Gastroesophageal sphincter (tissue), 3 donors: ENCODE measurements at regions not wholly inside any gene's neighbourhood (a gene's known extent, or its start where the extent isn't known, plus 50 kb on each side); places are given as distances from the start of the nearest gene placed in this dataset.

Experiments used
- CTCF ChIP-seq, 4 experiments: fragments of 200-600 bp in 2 of 4; fragments of 450-650 bp in 2 of 4; sonication (generic) in 1 of 4; IDR thresholded peaks; one replicate each; pipeline ENCODE4 v1.5.1; 2017 to 2019; ENCODE audit warnings: antibody characterized with exemption in 4 of 4, mild to moderate bottlenecking in 2 of 4, moderate library complexity in 2 of 4
- POLR2A ChIP-seq, 2 donors: fragments of 450-650 bp; IDR thresholded peaks; one replicate each; pipeline ENCODE4 v1.6.1; 2017; ENCODE audit warnings: antibody characterized with exemption in 2 of 2, mild to moderate bottlenecking in 2 of 2, moderate library complexity in 1 of 2
- POLR2AphosphoS5 ChIP-seq: sonication (generic); formaldehyde crosslinking; IDR thresholded peaks from one replicate; pipeline ENCODE4 v1.6.1; 2017; ENCODE audit warnings: antibody characterized with exemption

GRCh38 chr15:39253552-39253951 lies 327.3 kb upstream of the THBS1 start:
- TF ChIP-seq CTCF (IDR thresholded peaks at IDR 0.05) = no peak
- TF ChIP-seq POLR2AphosphoS5 = no peak
- no peak for TF ChIP-seq POLR2A (IDR thresholded peaks at IDR 0.05)
